Left kidney (tissue), 1 donor: ENCODE measurements at regions not wholly inside any gene's neighbourhood (a gene's known extent, or its start where the extent isn't known, plus 50 kb on each side); places are given as distances from the start of the nearest gene placed in this dataset.

ENCODE experiments used
- DNase-seq: peaks from one replicate; pipeline ENCODE4 v3.0.0-alpha.2; 2013

- DNase-seq: no peak
These were observed 68.7 kb upstream of the RNF7 start for GRCh38 chr3:141669434-141669833.

GRCh38 chr3:141677701-141678100, 60.4 kb upstream of the RNF7 start:
- no peak for DNase-seq

- peak; percentile 24 for DNase-seq
These were observed 57.3 kb upstream of the RNF7 start for GRCh38 chr3:141680620-141681389.

GRCh38 chr3:141681390-141681780, 56.7 kb upstream of the RNF7 start:
- DNase-seq: no peak

- DNase-seq: no peak
These were observed 56.1 kb upstream of the RNF7 start for GRCh38 chr3:141682007-141682406.

GRCh38 chr3:141682921-141683320, 55.2 kb upstream of the RNF7 start:
- DNase-seq: no peak

GRCh38 chr3:141684758-141685157, 53.3 kb upstream of the RNF7 start:
- no peak for DNase-seq

- no peak for DNase-seq
These were observed 51.4 kb upstream of the RNF7 start for GRCh38 chr3:141686466-141687291.
